GM21381 (cell line): ENCODE measurements at regions not wholly inside any gene's neighbourhood (a gene's known extent, or its start where the extent isn't known, plus 50 kb on each side); places are given as distances from the start of the nearest gene placed in this dataset.
"Not testable (repeated sequence)": the region's sequence is repeated elsewhere in the genome, so short reads cannot be mapped to it uniquely, and the experiment has no call there.

Experiments
- ATAC-seq: cut with Tn5 transposase; IDR thresholded peaks from one replicate; pipeline ENCODE4 v1.9.1; 2021; ENCODE audit warnings: mild to moderate bottlenecking, moderate library complexity; ENCODE audit not compliant: unreplicated experiment

DNA sequence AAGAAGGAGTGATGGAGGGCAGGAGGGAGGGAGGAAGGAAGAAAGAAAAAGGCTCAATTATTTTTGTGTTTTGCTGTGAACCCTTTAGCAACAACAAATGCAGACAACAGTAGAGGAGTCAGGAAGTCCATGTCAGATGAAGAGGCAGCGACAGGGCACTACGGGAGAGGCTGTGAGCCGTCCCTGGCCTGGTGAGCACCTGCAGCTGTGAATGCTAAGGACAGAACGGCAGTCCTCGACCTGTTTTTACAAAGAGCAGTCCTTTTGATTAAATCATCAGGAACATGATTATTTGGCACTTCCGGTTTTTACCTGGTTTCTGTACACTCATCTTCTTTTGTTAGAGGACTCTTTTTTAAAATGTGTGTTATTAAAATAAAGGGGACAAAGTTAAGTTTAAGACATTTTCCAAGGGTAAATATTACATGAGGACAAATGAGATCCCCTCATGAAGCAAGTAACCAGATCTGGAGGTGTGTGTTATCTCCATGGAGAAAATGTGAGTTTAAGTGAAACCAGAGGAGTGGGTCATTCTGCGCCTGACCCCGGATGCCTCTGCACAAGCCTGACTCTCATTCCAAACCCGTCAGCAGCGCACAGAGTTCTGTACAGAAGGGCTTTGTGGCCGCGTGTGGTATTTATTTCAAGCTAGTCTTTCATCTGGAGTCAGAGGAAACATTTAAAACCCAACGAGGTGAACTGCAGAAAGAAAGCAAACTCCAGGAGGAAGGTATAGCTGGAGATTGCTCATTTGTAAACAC, 492.5 kb downstream of the SOX11 start:
- no peak for ATAC-seq

- no peak for ATAC-seq
Observed at GRCh38 chr2:6186332-6187151, 494.4 kb downstream of the SOX11 start.

GRCh38 chr2:6196449-6196848, 504.3 kb downstream of the SOX11 start:
- ATAC-seq: no peak

DNA sequence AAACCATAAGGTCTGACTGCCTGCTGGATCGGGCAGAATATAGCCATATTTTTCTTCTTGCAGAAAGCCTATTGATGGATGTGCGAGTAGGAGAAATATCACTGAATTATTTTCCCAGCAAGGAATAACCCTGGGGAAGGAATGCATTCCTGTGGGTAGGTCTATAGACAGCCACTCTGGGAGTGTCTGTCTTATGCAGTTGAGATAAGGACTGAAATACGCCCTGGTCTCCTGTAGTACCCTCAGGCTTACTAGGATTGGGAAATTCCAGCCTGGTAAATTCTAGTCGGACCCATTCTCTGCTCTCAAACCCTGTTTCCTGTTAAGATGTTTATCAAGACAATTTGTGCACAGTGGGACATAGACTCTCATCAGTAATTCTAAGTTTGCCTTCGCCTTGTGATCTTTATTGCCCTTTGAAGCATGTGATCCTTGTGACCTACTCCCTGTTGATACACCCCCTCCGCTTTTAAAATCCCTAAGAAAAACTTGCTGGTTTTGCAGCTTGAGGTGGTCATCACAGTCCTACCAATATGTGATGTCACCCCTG, 506.3 kb downstream of the SOX11 start:
- not testable (repeated sequence) for ATAC-seq

DNA sequence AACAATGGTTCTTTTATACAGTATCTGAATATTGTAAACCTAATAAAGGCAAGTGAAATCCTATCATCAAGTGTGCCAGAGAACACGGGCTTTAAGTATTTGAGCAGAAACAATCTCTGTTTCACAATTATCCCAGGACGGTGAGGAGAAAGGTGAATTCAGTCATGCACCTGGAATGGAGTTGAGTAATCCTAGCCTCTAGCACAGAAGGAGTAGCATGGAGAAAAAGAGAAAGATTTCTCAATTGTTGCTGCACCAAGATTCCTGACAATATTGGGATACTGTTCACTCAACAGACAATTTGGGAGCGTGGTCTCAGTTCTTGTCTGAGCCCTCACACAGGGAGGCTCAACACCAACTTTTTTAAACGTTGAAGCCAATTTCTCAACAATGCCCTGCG, 510.6 kb downstream of the SOX11 start:
- ATAC-seq: no peak

DNA sequence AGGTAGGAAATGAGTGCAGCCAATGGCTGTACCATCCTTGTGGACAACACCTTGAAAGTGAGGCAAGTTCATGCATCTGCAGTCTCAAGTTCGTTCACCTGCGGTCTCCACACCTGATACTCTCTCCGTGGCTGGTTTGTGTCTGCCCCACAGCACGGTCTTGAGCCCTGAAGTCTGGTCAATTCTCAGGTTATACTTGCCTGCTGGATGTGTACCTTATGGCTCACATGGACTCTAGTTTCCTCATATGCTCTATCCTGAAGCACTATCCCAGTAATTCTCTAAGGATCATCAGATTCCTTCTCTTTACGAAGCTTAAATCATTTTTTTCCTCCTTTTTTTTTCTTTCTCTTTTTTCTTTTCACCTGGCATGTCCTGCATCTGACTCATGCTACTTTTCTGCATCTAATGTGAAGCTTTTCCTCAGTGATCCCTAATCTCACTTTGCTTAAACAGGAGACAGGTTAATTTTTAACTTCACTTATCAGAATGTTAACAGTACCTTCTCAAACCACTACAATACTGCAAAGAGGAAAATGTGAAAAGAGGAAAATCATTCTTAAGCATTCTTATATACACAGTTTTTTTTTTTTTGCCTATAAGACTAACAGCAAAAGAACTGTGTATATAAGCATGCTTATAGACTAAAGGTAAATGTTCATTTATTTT, 511.2 kb downstream of the SOX11 start:
- ATAC-seq: no peak

DNA sequence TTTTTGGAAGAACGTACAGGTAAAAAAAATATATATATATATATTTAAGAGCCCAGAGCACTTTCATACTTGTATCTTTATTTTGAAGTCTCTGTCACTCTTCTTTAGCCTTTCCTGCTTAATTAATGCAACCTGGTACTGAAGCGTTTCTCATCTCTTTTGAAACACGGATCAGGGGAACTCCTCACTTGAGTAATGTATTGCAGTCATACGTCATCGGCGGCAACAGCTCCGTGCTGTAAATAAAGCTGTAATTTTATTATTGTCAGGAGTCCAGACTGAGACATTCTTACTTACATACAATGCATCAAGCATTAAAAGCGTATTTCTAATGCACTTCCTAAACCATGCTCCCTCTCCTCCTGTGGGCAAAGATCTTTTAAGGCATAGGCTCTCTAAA, 514.7 kb downstream of the SOX11 start:
- no peak for ATAC-seq

GRCh38 chr2:6211236-6211635, 519.1 kb downstream of the SOX11 start:
- no peak for ATAC-seq

- no peak for ATAC-seq
Observed at GRCh38 chr2:6212491-6212890, 520.3 kb downstream of the SOX11 start.

- ATAC-seq: no peak
Observed at GRCh38 chr2:6213056-6213780, 521.0 kb downstream of the SOX11 start.

GRCh38 chr2:6214471-6214870, 522.3 kb downstream of the SOX11 start:
- ATAC-seq: no peak

DNA sequence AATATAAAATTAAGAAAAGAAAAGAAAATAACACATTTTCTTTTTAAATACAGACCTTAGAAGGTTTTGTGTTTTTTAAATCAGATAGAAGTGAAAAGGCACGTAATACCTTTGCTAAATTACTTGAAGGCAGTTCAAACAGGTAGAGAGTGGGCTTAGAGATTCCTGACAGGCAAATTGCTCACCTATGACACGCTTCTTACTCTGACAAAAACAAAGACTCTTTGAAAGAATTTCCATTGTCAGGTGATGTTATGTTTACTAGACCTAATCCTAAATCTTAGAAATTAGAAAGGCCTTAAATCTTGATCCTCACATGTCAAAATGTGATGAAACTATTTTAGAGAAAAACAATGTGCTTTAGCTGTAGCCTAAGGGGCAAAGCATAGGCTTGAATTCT, 522.9 kb downstream of the SOX11 start:
- no peak for ATAC-seq

- no peak for ATAC-seq
Observed at GRCh38 chr2:6216234-6216633, 524.0 kb downstream of the SOX11 start.

DNA sequence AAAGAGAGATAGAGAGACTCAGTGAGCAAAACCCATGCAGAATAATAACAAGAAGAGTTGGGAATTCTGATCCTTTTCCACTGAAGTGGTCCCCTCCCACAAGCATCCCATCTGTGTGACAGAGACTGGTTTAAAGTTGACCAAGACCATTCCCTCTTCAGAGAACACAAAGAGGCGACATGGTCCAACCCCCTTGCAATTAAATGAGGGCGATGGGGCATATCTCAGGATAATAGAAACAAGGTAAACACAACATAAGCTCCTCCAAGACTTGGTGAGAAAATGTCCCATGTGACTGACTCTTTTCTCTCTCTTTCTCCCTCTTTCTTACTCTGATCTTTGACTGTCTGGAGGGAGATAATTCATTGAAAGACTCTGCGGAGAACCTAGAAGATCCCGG, 526.7 kb downstream of the SOX11 start:
- ATAC-seq: no peak

- ATAC-seq: no peak
Observed at GRCh38 chr2:6219906-6220305, 527.7 kb downstream of the SOX11 start.

DNA sequence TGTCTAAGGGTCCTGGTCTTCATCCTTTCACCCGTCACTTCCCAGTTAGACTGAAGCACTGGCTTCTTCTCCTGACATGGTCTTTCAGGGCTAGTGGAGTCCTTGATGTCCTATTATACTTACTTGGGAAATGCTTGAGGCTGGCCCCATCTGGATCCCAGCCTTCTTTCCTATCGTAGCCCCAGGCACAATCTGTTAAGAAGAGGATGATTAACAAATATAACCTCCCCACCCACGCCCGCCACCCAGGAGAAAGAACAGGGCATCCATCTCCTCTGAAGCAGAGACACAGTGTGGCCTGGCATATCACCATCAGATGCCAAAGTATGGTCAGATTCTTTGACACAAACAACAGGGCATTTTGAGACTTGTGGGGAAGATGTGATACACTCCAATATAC, 530.1 kb downstream of the SOX11 start:
- ATAC-seq: no peak

DNA sequence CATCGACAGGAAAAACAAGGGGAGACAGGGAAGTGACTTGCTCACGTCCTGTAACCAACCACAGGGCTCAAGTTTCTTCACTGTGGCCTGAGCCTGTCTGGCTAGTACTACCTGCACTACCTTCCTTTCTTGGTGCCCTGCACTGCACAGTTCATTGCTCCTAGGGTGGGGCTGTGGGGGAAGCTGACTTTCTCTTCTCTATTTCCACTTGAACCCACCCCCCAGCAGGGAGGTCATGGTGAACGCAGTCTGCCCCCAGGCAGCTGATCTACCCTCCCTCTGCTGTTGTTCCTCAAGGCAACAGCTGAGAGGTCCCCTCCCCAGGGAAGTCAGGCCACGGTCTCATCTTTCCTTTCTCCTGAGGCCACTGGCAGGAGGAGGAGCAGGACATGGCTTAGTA, 532.1 kb downstream of the SOX11 start:
- ATAC-seq: no peak

GRCh38 chr2:6228251-6228650, 536.1 kb downstream of the SOX11 start:
- ATAC-seq: no peak

- ATAC-seq: no peak
Observed at GRCh38 chr2:6231166-6231565, 539.0 kb downstream of the SOX11 start.

- no peak for ATAC-seq
Observed at GRCh38 chr2:6233993-6234392, 541.8 kb downstream of the SOX11 start.

DNA sequence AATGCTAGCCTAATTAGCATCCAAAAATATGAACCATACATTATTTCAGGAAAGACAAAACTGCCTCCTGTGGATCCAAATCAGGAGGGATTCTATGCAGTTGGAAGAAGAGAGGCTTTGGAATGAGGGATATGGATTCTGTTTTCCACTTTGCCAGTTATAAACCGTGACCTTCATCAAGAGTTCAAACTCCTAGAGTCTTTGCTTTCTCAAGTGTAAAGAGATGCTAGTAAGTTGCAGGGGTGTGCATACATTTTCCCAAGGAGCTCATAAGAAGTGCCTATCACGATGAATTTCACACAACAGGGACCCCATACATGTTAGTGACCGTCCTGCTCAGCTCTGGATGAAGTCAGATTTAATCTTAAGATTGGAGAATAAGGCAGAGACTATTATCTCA, 542.5 kb downstream of the SOX11 start:
- no peak for ATAC-seq
